ENCODE measurements at regions not wholly inside any gene's neighbourhood (a gene's known extent, or its start where the extent isn't known, plus 50 kb on each side); places are given as distances from the start of the nearest gene placed in this dataset.

- TF ChIP-seq CTCF (IDR thresholded peaks at IDR 0.05; ENCODE audit: low read depth, low read length, missing input control) = no peak
- TF ChIP-seq TAF1 (conservative IDR thresholded peaks at IDR 0.05) = no peak
- TF ChIP-seq MAX (IDR thresholded peaks at IDR 0.05) = no peak
- no peak for TF ChIP-seq SP1 (IDR thresholded peaks at IDR 0.05)
- TF ChIP-seq REST (IDR thresholded peaks at IDR 0.05) = no peak
- TF ChIP-seq RXRA (IDR thresholded peaks at IDR 0.05) = no peak
- TF ChIP-seq FOXA1 (IDR thresholded peaks at IDR 0.05) = no peak
- TF ChIP-seq EGR1 (IDR thresholded peaks at IDR 0.05; ENCODE audit: low read depth in 2 of 2) = no peak
- TF ChIP-seq RAD21 (IDR thresholded peaks at IDR 0.05) = no peak
- TF ChIP-seq GABPA (IDR thresholded peaks at IDR 0.05 in 1 of 2, conservative IDR thresholded peaks at IDR 0.05 in 1 of 2) = no peak
- no peak for TF ChIP-seq YY1 (IDR thresholded peaks at IDR 0.05)
- TF ChIP-seq ZBTB33 (IDR thresholded peaks at IDR 0.05) = no peak
Measured at GRCh38 chr14:56008150-56008549, 110.1 kb upstream of the PELI2 start.

Measured in liver (tissue), 3 donors.